HepG2 (cell line): ENCODE measurements at regions not wholly inside any gene's neighbourhood (a gene's known extent, or its start where the extent isn't known, plus 50 kb on each side); places are given as distances from the start of the nearest gene placed in this dataset.
A peak's percentile ranks its signal among the peaks of the same experiment; 100 is the strongest.

Source experiments
- BCL6 ChIP-seq: IDR thresholded peaks from 2 replicates; pipeline ENCODE4 v1.6.1; 2016; ENCODE audit warnings: missing genetic modification reagents, missing compliant biosample characterization
- BHLHE40 ChIP-seq: IDR thresholded peaks from 2 replicates; pipeline ENCODE4 v1.6.1; 2011; ENCODE audit warnings: low read length, improper control_type of control experiment
- EP300 ChIP-seq, 3 experiments: sonication (generic) in 1 of 3; formaldehyde crosslinking in 1 of 3; IDR thresholded peaks; 2 replicates each; pipeline versions ENCODE4 v1.5.1 to v1.6.1; 2011 to 2020; ENCODE audit warnings: low read depth in 2 of 3, low read length in 2 of 3, borderline replicate concordance in 1 of 3, improper control_type of control experiment in 1 of 3, mild to moderate bottlenecking in 1 of 3, missing genetic modification reagents in 1 of 3, moderate library complexity in 1 of 3
- FOXA1 ChIP-seq, 2 experiments: fragments of 450-650 bp in 1 of 2; sonication (generic) in 1 of 2; formaldehyde crosslinking in 1 of 2; IDR thresholded peaks; 2 replicates each; pipeline versions ENCODE4 v1.4.0 to v1.6.1; 2016 to 2020; ENCODE audit warnings: missing genetic modification reagents in 1 of 2
- KLF13 ChIP-seq: sonication (generic); formaldehyde crosslinking; IDR thresholded peaks from 2 replicates; pipeline ENCODE4 v1.4.0; 2020; ENCODE audit warnings: mild to moderate bottlenecking, missing genetic modification reagents
- NFKBIZ ChIP-seq: IDR thresholded peaks from 2 replicates; pipeline ENCODE4 v1.6.1; 2018; ENCODE audit warnings: missing genetic modification reagents, missing compliant biosample characterization
- NR2C2 ChIP-seq: sonication (generic); formaldehyde crosslinking; IDR thresholded peaks from 2 replicates; pipeline ENCODE4 v1.4.0; 2020; ENCODE audit warnings: missing genetic modification reagents, mild to moderate bottlenecking, moderate library complexity, borderline replicate concordance
- PBX2 ChIP-seq: IDR thresholded peaks from 2 replicates; pipeline ENCODE4 v1.6.1; 2016; ENCODE audit warnings: control low read depth
- SCMH1 ChIP-seq: sonication (generic); formaldehyde crosslinking; IDR thresholded peaks from 2 replicates; pipeline ENCODE4 v1.9.0; 2021; ENCODE audit warnings: missing genetic modification reagents, mild to moderate bottlenecking, borderline replicate concordance
- SP1 ChIP-seq, 2 experiments: fragments of 450-650 bp in 1 of 2; sonication (generic) in 1 of 2; formaldehyde crosslinking in 1 of 2; IDR thresholded peaks; 2 replicates each; pipeline versions ENCODE4 v1.4.0 to v1.6.1; 2016 to 2020; ENCODE audit warnings: missing genetic modification reagents in 1 of 2
- TBX2 ChIP-seq: sonication (generic); formaldehyde crosslinking; IDR thresholded peaks from 2 replicates; pipeline ENCODE4 v1.5.0; 2020; ENCODE audit warnings: missing genetic modification reagents, mild to moderate bottlenecking, borderline replicate concordance
- TFDP1 ChIP-seq: IDR thresholded peaks from 2 replicates; pipeline ENCODE4 v1.6.1; 2016; ENCODE audit warnings: missing compliant biosample characterization, missing genetic modification reagents, borderline replicate concordance
- ZNF615 ChIP-seq: sonication (generic); formaldehyde crosslinking; IDR thresholded peaks from 2 replicates; pipeline ENCODE4 v1.5.0; 2020; ENCODE audit warnings: mild to moderate bottlenecking, missing genetic modification reagents, borderline replicate concordance
- ZNF713 ChIP-seq: sonication (generic); formaldehyde crosslinking; IDR thresholded peaks from 2 replicates; pipeline ENCODE4 v1.4.0; 2020; ENCODE audit warnings: mild to moderate bottlenecking, missing genetic modification reagents
- TF ChIP-seq, protein P1 (sequence below): sonication (generic); formaldehyde crosslinking; IDR thresholded peaks from 2 replicates; pipeline ENCODE4 v1.4.0; 2020; ENCODE audit warnings: low read depth, missing genetic modification reagents
- TF ChIP-seq, protein P2 (sequence below), 2 experiments: fragments of 450-650 bp in 1 of 2; sonication (generic) in 1 of 2; formaldehyde crosslinking; IDR thresholded peaks; 2 replicates each; pipeline versions ENCODE4 v1.5.0 to v1.8.0; 2020 to 2022; ENCODE audit warnings: mild to moderate bottlenecking in 1 of 2, missing genetic modification reagents in 1 of 2
- TF ChIP-seq, protein P3 (sequence below): sonication (generic); formaldehyde crosslinking; IDR thresholded peaks from 2 replicates; pipeline ENCODE4 v1.5.0; 2020; ENCODE audit warnings: missing genetic modification reagents, mild to moderate bottlenecking, borderline replicate concordance

- TF ChIP-seq KLF13 (CRISPR knock-in tag) = no peak
- no peak for TF ChIP-seq NR2C2 (CRISPR knock-in tag)
- TF ChIP-seq ZNF713 = no peak
- TF ChIP-seq TBX2 (CRISPR knock-in tag) = 0 out of 2 replicates have a peak, but pooled peaks have one; percentile 18
- no peak for TF ChIP-seq ZNF615 (CRISPR knock-in tag)
- TF ChIP-seq SCMH1 = no peak
- TF ChIP-seq PBX2 (CRISPR knock-in tag) = no peak
- TF ChIP-seq, protein P1, sequence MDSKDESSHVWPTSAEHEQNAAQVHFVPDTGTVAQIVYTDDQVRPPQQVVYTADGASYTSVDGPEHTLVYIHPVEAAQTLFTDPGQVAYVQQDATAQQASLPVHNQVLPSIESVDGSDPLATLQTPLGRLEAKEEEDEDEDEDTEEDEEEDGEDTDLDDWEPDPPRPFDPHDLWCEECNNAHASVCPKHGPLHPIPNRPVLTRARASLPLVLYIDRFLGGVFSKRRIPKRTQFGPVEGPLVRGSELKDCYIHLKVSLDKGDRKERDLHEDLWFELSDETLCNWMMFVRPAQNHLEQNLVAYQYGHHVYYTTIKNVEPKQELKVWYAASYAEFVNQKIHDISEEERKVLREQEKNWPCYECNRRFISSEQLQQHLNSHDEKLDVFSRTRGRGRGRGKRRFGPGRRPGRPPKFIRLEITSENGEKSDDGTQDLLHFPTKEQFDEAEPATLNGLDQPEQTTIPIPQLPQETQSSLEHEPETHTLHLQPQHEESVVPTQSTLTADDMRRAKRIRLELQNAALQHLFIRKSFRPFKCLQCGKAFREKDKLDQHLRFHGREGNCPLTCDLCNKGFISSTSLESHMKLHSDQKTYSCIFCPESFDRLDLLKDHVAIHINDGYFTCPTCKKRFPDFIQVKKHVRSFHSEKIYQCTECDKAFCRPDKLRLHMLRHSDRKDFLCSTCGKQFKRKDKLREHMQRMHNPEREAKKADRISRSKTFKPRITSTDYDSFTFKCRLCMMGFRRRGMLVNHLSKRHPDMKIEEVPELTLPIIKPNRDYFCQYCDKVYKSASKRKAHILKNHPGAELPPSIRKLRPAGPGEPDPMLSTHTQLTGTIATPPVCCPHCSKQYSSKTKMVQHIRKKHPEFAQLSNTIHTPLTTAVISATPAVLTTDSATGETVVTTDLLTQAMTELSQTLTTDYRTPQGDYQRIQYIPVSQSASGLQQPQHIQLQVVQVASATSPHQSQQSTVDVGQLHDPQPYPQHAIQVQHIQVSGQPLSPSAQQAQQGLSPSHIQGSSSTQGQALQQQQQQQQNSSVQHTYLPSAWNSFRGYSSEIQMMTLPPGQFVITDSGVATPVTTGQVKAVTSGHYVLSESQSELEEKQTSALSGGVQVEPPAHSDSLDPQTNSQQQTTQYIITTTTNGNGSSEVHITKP (CRISPR knock-in tag) = no peak
- TF ChIP-seq EP300 (IDR thresholded peaks at IDR 0.05; ENCODE audit: low read depth in 2 of 2, low read length in 2 of 2) = peak in 1 of 2 experiments; percentile 42; a peak in 1 of 4 replicates
- no peak for TF ChIP-seq EP300 (CRISPR knock-in tag; IDR thresholded peaks at IDR 0.05; ENCODE audit: borderline replicate concordance)
- TF ChIP-seq NFKBIZ (CRISPR knock-in tag) = no peak
- TF ChIP-seq FOXA1 (IDR thresholded peaks at IDR 0.05) = peak; percentile 63
- 0 out of 2 replicates have a peak, but pooled peaks have one; percentile 37 for TF ChIP-seq FOXA1 (CRISPR knock-in tag; IDR thresholded peaks at IDR 0.05)
- no peak for TF ChIP-seq TFDP1
- no peak for TF ChIP-seq SP1 (IDR thresholded peaks at IDR 0.05)
- TF ChIP-seq SP1 (CRISPR knock-in tag; IDR thresholded peaks at IDR 0.05) = no peak
- TF ChIP-seq BCL6 (CRISPR knock-in tag) = peak; percentile 34; the same call in 1 of the 2 replicates
- peak; percentile 53; the same call in 1 of the 2 replicates for TF ChIP-seq BHLHE40
- TF ChIP-seq, protein P2, sequence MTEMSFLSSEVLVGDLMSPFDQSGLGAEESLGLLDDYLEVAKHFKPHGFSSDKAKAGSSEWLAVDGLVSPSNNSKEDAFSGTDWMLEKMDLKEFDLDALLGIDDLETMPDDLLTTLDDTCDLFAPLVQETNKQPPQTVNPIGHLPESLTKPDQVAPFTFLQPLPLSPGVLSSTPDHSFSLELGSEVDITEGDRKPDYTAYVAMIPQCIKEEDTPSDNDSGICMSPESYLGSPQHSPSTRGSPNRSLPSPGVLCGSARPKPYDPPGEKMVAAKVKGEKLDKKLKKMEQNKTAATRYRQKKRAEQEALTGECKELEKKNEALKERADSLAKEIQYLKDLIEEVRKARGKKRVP (CRISPR knock-in tag; IDR thresholded peaks at IDR 0.05) = no peak
- TF ChIP-seq, protein P3, sequence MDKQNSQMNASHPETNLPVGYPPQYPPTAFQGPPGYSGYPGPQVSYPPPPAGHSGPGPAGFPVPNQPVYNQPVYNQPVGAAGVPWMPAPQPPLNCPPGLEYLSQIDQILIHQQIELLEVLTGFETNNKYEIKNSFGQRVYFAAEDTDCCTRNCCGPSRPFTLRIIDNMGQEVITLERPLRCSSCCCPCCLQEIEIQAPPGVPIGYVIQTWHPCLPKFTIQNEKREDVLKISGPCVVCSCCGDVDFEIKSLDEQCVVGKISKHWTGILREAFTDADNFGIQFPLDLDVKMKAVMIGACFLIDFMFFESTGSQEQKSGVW (CRISPR knock-in tag) = no peak
Observed at GRCh38 chr10:27383595-27384542, 120.2 kb upstream of the RAB18 start (continued).
